SK-N-SH (cell line): ENCODE measurements at regions not wholly inside any gene's neighbourhood (a gene's known extent, or its start where the extent isn't known, plus 50 kb on each side); places are given as distances from the start of the nearest gene placed in this dataset.

Source experiments
- CTCF ChIA-PET: fragments of 300-600, 350-600 bp; formaldehyde crosslinking; extraction: SDS; loops from one replicate; lab custom pipeline; 2021; lab: Yijun Ruan, JAX
- POLR2A ChIA-PET: fragments of 350-600 bp; sonication (Branson Sonifier 250); formaldehyde crosslinking; extraction: SDS; loops from one replicate; lab custom pipeline; 2020; ENCODE audit warnings: antibody characterized with exemption, inconsistent platforms; lab: Yijun Ruan, JAX
- DNase-seq: peaks from one replicate; pipeline ENCODE4 v3.0.0; 2012
- H2AFZ ChIP-seq: fragments of 200-600 bp; sonication (generic); 2 replicates; pipeline ENCODE4 v1.8.1; 2016; ENCODE audit warnings: antibody characterized with exemption, mild to moderate bottlenecking, low read depth
- H3F3A ChIP-seq: fragments of 200-600 bp; sonication (generic); replicated peaks from 2 replicates; pipeline ENCODE3; 2016; ENCODE audit warnings: antibody characterized with exemption, mild to moderate bottlenecking; ENCODE audit not compliant: insufficient read depth
- H3K27ac ChIP-seq, 2 experiments: fragments of 200-500 bp in 1 of 2; fragments of 200-600 bp in 1 of 2; sonication (Bioruptor generic) in 1 of 2; sonication (generic), shearing (Covaris generic) in 1 of 2; 2 replicates each; pipeline versions ENCODE4 v1.5.1 to v1.6.1; 2014 to 2016; ENCODE audit warnings: low read depth in 2 of 2, inconsistent platforms in 1 of 2, low read length in 1 of 2, mild to moderate bottlenecking in 1 of 2, mixed read lengths in 1 of 2
- H3K27me3 ChIP-seq: fragments of 200-600 bp; sonication (generic), shearing (Covaris generic); 2 replicates; pipeline ENCODE4 v1.6.1; 2016; ENCODE audit warnings: mixed run types; ENCODE audit not compliant: insufficient read depth
- H3K36me3 ChIP-seq, 2 experiments: fragments of 200-500 bp in 1 of 2; fragments of 200-600 bp in 1 of 2; sonication (Bioruptor generic) in 1 of 2; sonication (generic) in 1 of 2; replicated peaks in 1 of 2; 2 replicates each; pipeline versions ENCODE3 to v1.5.1; 2014 to 2016; ENCODE audit warnings: low read length in 1 of 2, mild to moderate bottlenecking in 1 of 2; ENCODE audit not compliant: insufficient read depth in 2 of 2, control insufficient read depth in 1 of 2
- H3K4me1 ChIP-seq, 2 experiments: fragments of 200-500 bp in 1 of 2; fragments of 200-600 bp in 1 of 2; sonication (Bioruptor generic) in 1 of 2; sonication (generic), shearing (Covaris generic) in 1 of 2; 2 replicates each; pipeline versions ENCODE4 v1.5.1 to v1.6.1; 2014 to 2016; ENCODE audit warnings: low read depth in 1 of 2, low read length in 1 of 2, mixed run types in 1 of 2; ENCODE audit not compliant: insufficient read depth in 2 of 2, control insufficient read depth in 1 of 2
- H3K4me2 ChIP-seq: fragments of 200-600 bp; sonication (generic), shearing (Covaris generic); 2 replicates; pipeline ENCODE4 v1.6.1; 2017; ENCODE audit warnings: mixed run types
- H3K4me3 ChIP-seq, 2 experiments: fragments of 200-500 bp in 1 of 2; fragments of 200-600 bp in 1 of 2; sonication (Bioruptor generic) in 1 of 2; sonication (generic), shearing (Covaris generic) in 1 of 2; 2 replicates each; pipeline versions ENCODE4 v1.5.1 to v1.8.1; 2014 to 2016; ENCODE audit warnings: low read depth in 2 of 2, inconsistent platforms in 1 of 2, low read length in 1 of 2, mild to moderate bottlenecking in 1 of 2, mixed read lengths in 1 of 2, moderate library complexity in 1 of 2
- H3K79me2 ChIP-seq: fragments of 200-600 bp; sonication (generic); 2 replicates; pipeline ENCODE4 v1.8.1; 2017; ENCODE audit warnings: mild to moderate bottlenecking; ENCODE audit not compliant: insufficient read depth
- H3K9ac ChIP-seq: fragments of 200-600 bp; sonication (generic); 2 replicates; pipeline ENCODE4 v1.6.1; 2017; ENCODE audit warnings: mixed run types
- H3K9me2 ChIP-seq: fragments of 200-600 bp; sonication (generic); 2 replicates; pipeline ENCODE4 v1.6.1; 2017; ENCODE audit warnings: mixed run types
- H3K9me3 ChIP-seq: fragments of 200-600 bp; sonication (generic); 2 replicates; pipeline ENCODE4 v1.6.1; 2017; ENCODE audit warnings: mixed run types, mild to moderate bottlenecking, moderate library complexity
- H4K20me1 ChIP-seq: fragments of 200-600 bp; sonication (generic); 2 replicates; pipeline ENCODE4 v1.6.1; 2017; ENCODE audit warnings: mild to moderate bottlenecking, mixed run types; ENCODE audit not compliant: insufficient read depth
- CHD2 ChIP-seq: fragments of 150-350 bp; IDR thresholded peaks from 2 replicates; pipeline ENCODE4 v1.6.1; 2018; ENCODE audit warnings: low read length; ENCODE audit not compliant: partially characterized antibody
- EZH2phosphoT487 ChIP-seq: fragments of 200-600 bp; sonication (generic); IDR thresholded peaks from 2 replicates; pipeline ENCODE4 v1.6.1; 2017; ENCODE audit warnings: low read depth, mixed run types, mild to moderate bottlenecking, antibody characterized with exemption, moderate library complexity, borderline replicate concordance
- FOXJ3 ChIP-seq: sonication (generic); formaldehyde crosslinking; IDR thresholded peaks from 2 replicates; pipeline ENCODE4 v1.5.1; 2020; ENCODE audit warnings: mild to moderate bottlenecking, missing genetic modification reagents
- FOXM1 ChIP-seq: IDR thresholded peaks from 2 replicates; pipeline ENCODE4 v1.4.0; 2012; ENCODE audit warnings: low read depth, mild to moderate bottlenecking
- GABPA ChIP-seq: IDR thresholded peaks from 2 replicates; pipeline ENCODE4 v1.4.0; 2012; ENCODE audit warnings: low read depth, mild to moderate bottlenecking
- GATA2 ChIP-seq: sonication (generic); formaldehyde crosslinking; IDR thresholded peaks from 2 replicates; pipeline ENCODE4 v1.5.0; 2020; ENCODE audit warnings: mild to moderate bottlenecking, missing genetic modification reagents
- NFIC ChIP-seq: IDR thresholded peaks from 2 replicates; pipeline ENCODE4 v1.4.0; 2012; ENCODE audit warnings: borderline replicate concordance
- RAD21 ChIP-seq: IDR thresholded peaks from 2 replicates; pipeline ENCODE4 v1.6.1; 2012; ENCODE audit warnings: mild to moderate bottlenecking, low read length
- RCOR1 ChIP-seq: fragments of 150-350 bp; IDR thresholded peaks from 2 replicates; pipeline ENCODE4 v1.6.1; 2017; ENCODE audit warnings: antibody characterized with exemption, low read length
- RFX5 ChIP-seq: IDR thresholded peaks from 2 replicates; pipeline ENCODE4 v1.6.1; 2012; ENCODE audit warnings: mild to moderate bottlenecking, improper control_type of control experiment, low read length
- SIN3A ChIP-seq: IDR thresholded peaks from 2 replicates; pipeline ENCODE4 v1.6.1; 2012; ENCODE audit warnings: low read depth, mild to moderate bottlenecking, low read length, moderate library complexity, borderline replicate concordance
- SMC3 ChIP-seq: IDR thresholded peaks from 2 replicates; pipeline ENCODE4 v1.6.1; 2012; ENCODE audit warnings: low read depth, low read length, improper control_type of control experiment
- YY1 ChIP-seq: IDR thresholded peaks from 2 replicates; pipeline ENCODE4 v1.4.0; 2012; ENCODE audit warnings: low read depth, mild to moderate bottlenecking
- WGBS: methylation state at CpG from one replicate; pipeline ENCODE4 v1.1.6; 2017; ENCODE audit warnings: low lambda C conversion rate; 5-methylcytosine and 5-hydroxymethylcytosine counted together
- TF ChIP-seq, protein P1 (sequence below): IDR thresholded peaks from 2 replicates; pipeline ENCODE4 v1.6.1; 2012; ENCODE audit warnings: mild to moderate bottlenecking, low read depth, low read length, moderate library complexity
- TF ChIP-seq, protein P2 (sequence below): fragments of 200-600 bp; sonication (generic); IDR thresholded peaks from 2 replicates; pipeline ENCODE4 v1.6.1; 2017; ENCODE audit warnings: antibody characterized with exemption, mild to moderate bottlenecking, moderate library complexity

DNA sequence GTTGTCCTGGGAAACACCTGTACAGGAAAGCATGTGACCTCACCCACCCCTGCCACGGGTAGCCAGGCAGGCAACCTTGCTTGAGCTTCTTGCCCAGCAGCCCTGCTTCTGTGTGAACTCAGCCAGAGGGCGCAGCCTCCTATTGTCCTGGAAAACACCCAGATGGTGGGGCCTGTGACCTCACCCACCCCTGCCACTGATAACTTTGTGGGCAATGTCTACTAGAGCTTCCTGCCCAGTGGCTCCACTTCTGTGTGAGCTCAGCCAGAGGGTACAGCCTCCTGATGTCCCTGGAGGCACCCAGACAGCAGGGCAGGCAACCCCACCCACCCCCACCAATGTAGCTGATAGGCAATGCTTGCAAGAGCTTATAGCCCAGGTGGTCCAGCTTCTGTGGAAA, 146.3 kb downstream of the DTHD1 start (continued):
- TF ChIP-seq FOXM1 = no peak
- TF ChIP-seq CHD2 = no peak
- TF ChIP-seq, protein P1, sequence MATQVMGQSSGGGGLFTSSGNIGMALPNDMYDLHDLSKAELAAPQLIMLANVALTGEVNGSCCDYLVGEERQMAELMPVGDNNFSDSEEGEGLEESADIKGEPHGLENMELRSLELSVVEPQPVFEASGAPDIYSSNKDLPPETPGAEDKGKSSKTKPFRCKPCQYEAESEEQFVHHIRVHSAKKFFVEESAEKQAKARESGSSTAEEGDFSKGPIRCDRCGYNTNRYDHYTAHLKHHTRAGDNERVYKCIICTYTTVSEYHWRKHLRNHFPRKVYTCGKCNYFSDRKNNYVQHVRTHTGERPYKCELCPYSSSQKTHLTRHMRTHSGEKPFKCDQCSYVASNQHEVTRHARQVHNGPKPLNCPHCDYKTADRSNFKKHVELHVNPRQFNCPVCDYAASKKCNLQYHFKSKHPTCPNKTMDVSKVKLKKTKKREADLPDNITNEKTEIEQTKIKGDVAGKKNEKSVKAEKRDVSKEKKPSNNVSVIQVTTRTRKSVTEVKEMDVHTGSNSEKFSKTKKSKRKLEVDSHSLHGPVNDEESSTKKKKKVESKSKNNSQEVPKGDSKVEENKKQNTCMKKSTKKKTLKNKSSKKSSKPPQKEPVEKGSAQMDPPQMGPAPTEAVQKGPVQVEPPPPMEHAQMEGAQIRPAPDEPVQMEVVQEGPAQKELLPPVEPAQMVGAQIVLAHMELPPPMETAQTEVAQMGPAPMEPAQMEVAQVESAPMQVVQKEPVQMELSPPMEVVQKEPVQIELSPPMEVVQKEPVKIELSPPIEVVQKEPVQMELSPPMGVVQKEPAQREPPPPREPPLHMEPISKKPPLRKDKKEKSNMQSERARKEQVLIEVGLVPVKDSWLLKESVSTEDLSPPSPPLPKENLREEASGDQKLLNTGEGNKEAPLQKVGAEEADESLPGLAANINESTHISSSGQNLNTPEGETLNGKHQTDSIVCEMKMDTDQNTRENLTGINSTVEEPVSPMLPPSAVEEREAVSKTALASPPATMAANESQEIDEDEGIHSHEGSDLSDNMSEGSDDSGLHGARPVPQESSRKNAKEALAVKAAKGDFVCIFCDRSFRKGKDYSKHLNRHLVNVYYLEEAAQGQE = no peak
- TF ChIP-seq FOXJ3 (CRISPR knock-in tag) = no peak
- no peak for TF ChIP-seq SIN3A
- no peak for TF ChIP-seq YY1

DNA sequence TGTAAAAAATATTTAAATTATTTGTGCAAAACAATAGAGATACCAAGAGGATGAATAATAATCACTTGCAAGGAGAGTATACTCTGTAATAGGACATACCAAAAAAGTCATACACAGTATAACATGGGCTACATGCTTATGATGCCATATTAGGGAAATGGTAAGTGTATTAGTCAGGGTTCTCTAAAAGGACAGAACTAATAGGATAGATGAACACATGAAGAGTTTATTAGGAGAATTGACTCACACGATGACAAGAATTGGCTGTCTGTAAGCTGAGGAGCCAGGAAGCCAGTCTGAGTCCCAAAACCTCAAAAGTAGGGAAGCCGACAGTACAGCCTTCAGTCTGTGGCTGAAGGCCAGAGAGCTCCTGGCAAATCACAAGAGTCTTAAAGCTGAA, 151.2 kb downstream of the DTHD1 start:
- 0% methylated on average over 2 of the region's 2 CpGs for WGBS
- Histone ChIP-seq H3K79me2 (no peaks in the 10 kb centered on the region), H3K9me3 (no peaks in the 10 kb centered on the region), H3K4me2 (no peak overlapping the region), H3K27me3 (no peaks in the 10 kb centered on the region), H3K27ac (no peak overlapping the region), H3K9ac (no peak overlapping the region), H2AFZ (no peak overlapping the region), H3K4me3 (no peak overlapping the region), H3K4me1 (no peaks in the 10 kb centered on the region), H3F3A (no peaks in the 10 kb centered on the region), H3K36me3 (no peaks in the 10 kb centered on the region), H3K9me2 (no peaks in the 10 kb centered on the region), H4K20me1 (no peaks in the 10 kb centered on the region)
- DNase-seq = no peak
- POLR2A ChIA-PET = no interaction called here
- TF ChIP-seq RFX5 = no peak
- no peak for TF ChIP-seq SMC3
- no peak for TF ChIP-seq FOXM1
- CTCF ChIA-PET = no interaction called here

DNA sequence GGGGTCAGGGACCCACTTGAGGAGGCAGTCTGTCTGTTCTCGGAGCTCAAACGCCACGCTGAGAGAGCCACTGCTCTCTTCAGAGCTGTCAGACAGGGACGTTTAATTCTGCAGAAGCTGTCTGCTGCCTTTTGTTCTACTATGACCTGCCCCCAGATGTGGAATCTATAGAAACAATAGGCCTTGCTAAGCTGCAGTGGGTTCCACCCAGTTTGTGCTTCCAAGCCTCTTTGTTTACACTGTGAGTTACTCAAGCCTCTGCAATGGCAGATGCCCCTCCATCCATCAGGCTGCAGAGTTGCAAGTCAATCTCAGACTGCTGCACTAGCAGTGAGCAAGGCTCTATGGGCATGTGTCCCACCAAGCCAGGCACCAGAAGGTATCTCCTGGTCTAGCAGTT, 158.1 kb downstream of the DTHD1 start:
- no peak overlapping the region for H3K4me2 ChIP-seq
- H3K36me3 ChIP-seq = no peaks in the 10 kb centered on the region
- ChIA-PET CTCF (interaction anchor here (0.7 kb wide), 1 partner anchor 37 kb away, joined by 3 read pairs; no protein-coding TSS in a partner anchor), POLR2A (no interaction called here)
- no peaks in the 10 kb centered on the region for H3K4me1 ChIP-seq
- no peak for DNase-seq
- WGBS = 0% methylated on average over 1 of the region's 4 CpGs
- TF ChIP-seq RCOR1 (no peak), RFX5 (no peak), GABPA (no peak), NFIC (no peak), RAD21 (no peak), CHD2 (no peak), SMC3 (no peak), FOXJ3 (CRISPR knock-in tag) (no peak), GATA2 (CRISPR knock-in tag) (no peak), SIN3A (no peak), EZH2phosphoT487 (no peak)
- TF ChIP-seq, protein P2, sequence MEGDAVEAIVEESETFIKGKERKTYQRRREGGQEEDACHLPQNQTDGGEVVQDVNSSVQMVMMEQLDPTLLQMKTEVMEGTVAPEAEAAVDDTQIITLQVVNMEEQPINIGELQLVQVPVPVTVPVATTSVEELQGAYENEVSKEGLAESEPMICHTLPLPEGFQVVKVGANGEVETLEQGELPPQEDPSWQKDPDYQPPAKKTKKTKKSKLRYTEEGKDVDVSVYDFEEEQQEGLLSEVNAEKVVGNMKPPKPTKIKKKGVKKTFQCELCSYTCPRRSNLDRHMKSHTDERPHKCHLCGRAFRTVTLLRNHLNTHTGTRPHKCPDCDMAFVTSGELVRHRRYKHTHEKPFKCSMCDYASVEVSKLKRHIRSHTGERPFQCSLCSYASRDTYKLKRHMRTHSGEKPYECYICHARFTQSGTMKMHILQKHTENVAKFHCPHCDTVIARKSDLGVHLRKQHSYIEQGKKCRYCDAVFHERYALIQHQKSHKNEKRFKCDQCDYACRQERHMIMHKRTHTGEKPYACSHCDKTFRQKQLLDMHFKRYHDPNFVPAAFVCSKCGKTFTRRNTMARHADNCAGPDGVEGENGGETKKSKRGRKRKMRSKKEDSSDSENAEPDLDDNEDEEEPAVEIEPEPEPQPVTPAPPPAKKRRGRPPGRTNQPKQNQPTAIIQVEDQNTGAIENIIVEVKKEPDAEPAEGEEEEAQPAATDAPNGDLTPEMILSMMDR = no peak
- TF ChIP-seq, protein P1 = no peak
- H3K9me3 ChIP-seq = no peaks in the 10 kb centered on the region
- no peaks in the 10 kb centered on the region for H3F3A ChIP-seq
- no peak overlapping the region for H3K27ac ChIP-seq
- no peak overlapping the region for H2AFZ ChIP-seq
- H3K4me3 ChIP-seq = no peak overlapping the region
- no peaks in the 10 kb centered on the region for H3K79me2 ChIP-seq
- H4K20me1 ChIP-seq = no peaks in the 10 kb centered on the region
- H3K27me3 ChIP-seq = no peaks in the 10 kb centered on the region
- H3K9ac ChIP-seq = no peak overlapping the region
- H3K9me2 ChIP-seq = no peaks in the 10 kb centered on the region
